ENCODE measurements at regions not wholly inside any gene's neighbourhood (a gene's known extent, or its start where the extent isn't known, plus 50 kb on each side); places are given as distances from the start of the nearest gene placed in this dataset.
"Not testable (repeated sequence)": the region's sequence is repeated elsewhere in the genome, so short reads cannot be mapped to it uniquely, and the experiment has no call there.

GRCh38 chr9:95570150-95570549, 53.4 kb upstream of the PTCH1 start:
- Histone ChIP-seq H3K27me3 (ENCODE audit: insufficient read depth, poor library complexity, severe bottlenecking) (peaks cover 8% of the 10 kb centered on the region), H3K27ac (replicated peaks) (no peak overlapping the region), H3K4me3 (replicated peaks; ENCODE audit: insufficient read depth, low read length) (no peak overlapping the region)
- no peak for TF ChIP-seq CTCF (IDR thresholded peaks at IDR 0.05; ENCODE audit: insufficient read depth, low read length)
- no peak for TF ChIP-seq SPI1 (IDR thresholded peaks at IDR 0.05; ENCODE audit: borderline replicate concordance, low read depth)
- no peak for TF ChIP-seq GABPA (IDR thresholded peaks at IDR 0.05; ENCODE audit: low read depth)
- no peak for DNase-seq (ENCODE audit: low read depth in 1 of 2, low spot score in 1 of 2)

- H3K27me3 ChIP-seq (ENCODE audit: insufficient read depth, poor library complexity, severe bottlenecking); H3K27ac ChIP-seq (replicated peaks); DNase-seq (ENCODE audit: low read depth in 1 of 2, low spot score in 1 of 2); H3K4me3 ChIP-seq (replicated peaks; ENCODE audit: insufficient read depth, low read length): not testable (repeated sequence)
These were observed 52.0 kb upstream of the PTCH1 start for GRCh38 chr9:95568735-95569134.

Measured in HL-60 (cell line).